NCI-H460 (cell line): ENCODE measurements at regions not wholly inside any gene's neighbourhood (a gene's known extent, or its start where the extent isn't known, plus 50 kb on each side); places are given as distances from the start of the nearest gene placed in this dataset.

ENCODE experiments used
- DNase-seq: peaks from one replicate; pipeline ENCODE4 v3.0.0-alpha.2; 2016; ENCODE audit warnings: low read depth; ENCODE audit errors: extremely low read depth

GRCh38 chr1:63169057-63169456 is 153.3 kb upstream of the FOXD3 start:
- DNase-seq, result no peak

- no peak for DNase-seq
These were observed 149.2 kb upstream of the FOXD3 start for GRCh38 chr1:63173161-63173560.

GRCh38 chr1:63189677-63190076 is 132.7 kb upstream of the FOXD3 start:
- DNase-seq, result no peak

GRCh38 chr1:63190171-63190570 is 132.2 kb upstream of the FOXD3 start:
- DNase-seq, result no peak

GRCh38 chr1:63198871-63199394 is 123.4 kb upstream of the FOXD3 start:
- DNase-seq, result no peak

- DNase-seq, result no peak
These were observed 122.5 kb upstream of the FOXD3 start for GRCh38 chr1:63199706-63200335.

- no peak for DNase-seq
These were observed 121.7 kb upstream of the FOXD3 start for GRCh38 chr1:63200676-63201075.

GRCh38 chr1:63203641-63204040 is 118.7 kb upstream of the FOXD3 start:
- no peak for DNase-seq

- DNase-seq, result no peak
These were observed 116.6 kb upstream of the FOXD3 start for GRCh38 chr1:63205776-63206175.

- no peak for DNase-seq
These were observed 107.8 kb upstream of the FOXD3 start for GRCh38 chr1:63214553-63214952.

- no peak for DNase-seq
These were observed 98.9 kb upstream of the FOXD3 start for GRCh38 chr1:63223426-63223825.

GRCh38 chr1:63230722-63231121 is 91.6 kb upstream of the FOXD3 start:
- DNase-seq, result no peak

GRCh38 chr1:63238721-63239120 is 83.6 kb upstream of the FOXD3 start:
- no peak for DNase-seq

GRCh38 chr1:63245186-63245585 is 77.2 kb upstream of the FOXD3 start:
- no peak for DNase-seq

- no peak for DNase-seq
These were observed 74.2 kb upstream of the FOXD3 start for GRCh38 chr1:63248216-63248615.

- no peak for DNase-seq
These were observed 67.2 kb upstream of the FOXD3 start for GRCh38 chr1:63255153-63255552.

- peak; percentile 6 for DNase-seq
These were observed 60.5 kb upstream of the FOXD3 start for GRCh38 chr1:63261736-63262458.

GRCh38 chr1:63262459-63262770 is 60.0 kb upstream of the FOXD3 start:
- DNase-seq, result no peak

- DNase-seq, result no peak
These were observed 58.2 kb upstream of the FOXD3 start for GRCh38 chr1:63264161-63264560.

GRCh38 chr1:63266857-63267256 is 55.5 kb upstream of the FOXD3 start:
- DNase-seq, result no peak

- DNase-seq, result no peak
These were observed 53.5 kb upstream of the FOXD3 start for GRCh38 chr1:63268876-63269275.

- no peak for DNase-seq
These were observed 52.8 kb upstream of the FOXD3 start for GRCh38 chr1:63269571-63269970.
